Hindlimb muscle (tissue), 1 donor: ENCODE measurements at regions not wholly inside any gene's neighbourhood (a gene's known extent, or its start where the extent isn't known, plus 50 kb on each side); places are given as distances from the start of the nearest gene placed in this dataset.
"Not testable (repeated sequence)": the region's sequence is repeated elsewhere in the genome, so short reads cannot be mapped to it uniquely, and the experiment has no call there.

ENCODE experiments used
- DNase-seq: peaks from one replicate; pipeline ENCODE4 v3.0.0-alpha.2; 2013

DNA sequence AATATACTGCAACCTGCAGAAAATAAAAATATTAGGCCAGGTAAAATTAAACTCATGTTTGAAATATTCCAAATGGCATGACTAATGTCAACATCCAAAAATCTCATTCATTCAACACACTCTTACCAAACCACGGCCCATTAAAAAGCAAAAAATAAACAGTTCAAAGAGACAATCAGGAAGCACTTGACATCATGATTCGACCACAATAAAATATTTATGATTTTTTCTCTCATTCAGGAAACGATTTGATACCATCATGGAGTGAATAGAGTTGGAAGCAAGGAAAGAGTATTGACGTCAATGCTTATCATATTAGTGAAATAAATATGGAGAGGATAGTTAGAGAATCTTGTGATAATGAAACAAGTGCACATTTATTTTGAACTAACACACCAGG, 354.1 kb downstream of the KCNJ2 start:
- DNase-seq = no peak

DNA sequence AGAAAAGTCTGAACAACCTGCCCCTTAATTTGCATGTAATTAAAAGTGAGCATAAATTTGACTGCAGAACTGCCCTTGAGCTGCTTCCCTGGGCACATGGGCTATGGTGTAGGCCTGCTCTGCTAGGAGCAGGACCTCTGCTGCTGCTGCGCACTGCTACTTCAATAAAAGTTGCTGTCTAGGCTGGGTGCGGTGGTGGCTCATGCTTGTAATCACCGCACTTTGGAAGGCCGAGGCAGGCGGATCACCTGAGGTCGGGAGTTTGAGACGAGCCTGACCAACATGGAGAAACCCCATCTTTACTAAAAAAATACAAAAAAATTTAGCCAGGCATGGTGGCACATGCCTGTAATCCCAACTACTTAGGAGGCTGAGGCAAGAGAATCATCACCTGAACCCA, 355.7 kb downstream of the KCNJ2 start:
- DNase-seq = not testable (repeated sequence)

DNA sequence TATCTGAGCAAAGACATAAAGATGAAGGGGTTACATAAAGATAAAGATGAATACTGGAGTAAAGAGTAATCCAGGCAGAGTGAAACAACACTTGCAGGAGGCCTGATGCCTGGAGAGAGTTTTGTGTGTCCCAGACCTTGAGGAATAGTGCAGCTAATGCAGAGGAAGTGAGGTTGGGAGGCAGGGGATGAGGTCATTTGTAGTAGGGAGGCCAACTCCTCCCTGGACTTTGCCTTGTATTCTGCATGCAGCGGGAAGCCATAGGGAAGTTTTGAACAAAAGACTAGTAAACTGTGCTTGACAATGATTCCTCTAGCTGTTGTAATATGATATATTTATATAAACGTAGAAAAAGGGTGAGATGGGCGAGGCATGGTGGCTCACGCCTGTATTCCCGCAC, 356.6 kb downstream of the KCNJ2 start:
- no peak for DNase-seq

DNA sequence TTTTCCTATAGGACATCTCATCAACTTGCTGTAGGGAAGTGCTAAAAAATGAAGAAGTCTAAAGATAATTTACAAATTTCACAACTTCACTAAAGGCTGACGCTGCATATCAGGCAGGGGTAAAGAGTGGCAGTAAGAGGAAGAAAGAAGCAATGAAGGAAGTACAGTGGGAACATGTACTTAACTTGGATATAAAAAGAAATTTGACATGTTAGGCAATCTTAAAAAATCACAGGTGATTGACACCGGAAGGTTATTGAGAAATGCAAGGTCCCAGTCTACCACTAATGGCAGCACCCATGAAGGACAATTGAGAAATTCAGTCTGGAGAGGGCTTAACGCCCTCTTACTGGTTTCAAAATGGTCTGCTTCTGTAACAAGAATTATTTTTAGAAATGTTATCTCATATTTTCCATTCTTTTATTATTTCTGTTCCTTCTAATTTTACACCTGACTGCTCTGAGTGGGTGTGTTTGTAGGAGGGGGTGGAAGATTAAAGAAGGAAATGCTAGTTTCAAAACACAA, 358.1 kb downstream of the KCNJ2 start:
- no peak for DNase-seq

DNA sequence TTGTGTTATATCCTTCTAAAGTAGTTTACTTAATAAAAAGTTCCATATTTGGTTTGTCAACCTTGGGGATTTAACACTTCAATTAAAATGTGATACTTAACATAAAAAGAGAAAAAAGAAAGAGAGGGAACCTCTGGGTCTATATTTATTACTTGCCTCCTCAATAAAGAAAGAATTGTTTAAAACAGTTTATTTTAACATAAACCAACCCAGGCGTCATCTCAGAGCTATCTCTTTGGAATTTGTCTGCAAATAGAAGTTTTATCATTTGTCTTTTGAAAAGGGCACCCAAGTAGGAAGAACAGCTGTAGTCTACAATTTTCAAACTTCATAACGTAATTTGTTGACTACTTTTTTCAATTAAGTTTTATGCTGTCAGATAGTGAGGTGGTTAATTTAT, 364.1 kb downstream of the KCNJ2 start:
- no peak for DNase-seq

DNA sequence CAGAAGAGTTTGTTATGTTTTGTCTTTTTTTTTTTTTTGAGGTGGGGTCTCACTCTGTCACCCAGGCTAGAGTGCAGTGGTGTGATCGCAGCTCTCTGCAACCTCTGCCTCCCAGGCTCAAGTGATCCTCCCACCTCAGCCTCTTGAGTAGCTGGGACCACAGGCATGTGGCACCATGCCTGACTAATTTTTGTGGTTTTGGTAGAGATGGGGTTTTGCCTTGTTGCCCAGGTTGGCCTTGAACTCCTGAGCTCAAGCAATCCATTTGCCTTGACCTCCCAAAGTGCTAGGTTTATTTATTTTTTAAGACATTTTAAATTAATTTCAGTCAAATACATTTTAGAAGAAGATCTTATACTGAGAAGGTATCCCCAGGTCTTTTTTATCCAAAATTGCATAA, 366.7 kb downstream of the KCNJ2 start:
- DNase-seq = no peak

DNA sequence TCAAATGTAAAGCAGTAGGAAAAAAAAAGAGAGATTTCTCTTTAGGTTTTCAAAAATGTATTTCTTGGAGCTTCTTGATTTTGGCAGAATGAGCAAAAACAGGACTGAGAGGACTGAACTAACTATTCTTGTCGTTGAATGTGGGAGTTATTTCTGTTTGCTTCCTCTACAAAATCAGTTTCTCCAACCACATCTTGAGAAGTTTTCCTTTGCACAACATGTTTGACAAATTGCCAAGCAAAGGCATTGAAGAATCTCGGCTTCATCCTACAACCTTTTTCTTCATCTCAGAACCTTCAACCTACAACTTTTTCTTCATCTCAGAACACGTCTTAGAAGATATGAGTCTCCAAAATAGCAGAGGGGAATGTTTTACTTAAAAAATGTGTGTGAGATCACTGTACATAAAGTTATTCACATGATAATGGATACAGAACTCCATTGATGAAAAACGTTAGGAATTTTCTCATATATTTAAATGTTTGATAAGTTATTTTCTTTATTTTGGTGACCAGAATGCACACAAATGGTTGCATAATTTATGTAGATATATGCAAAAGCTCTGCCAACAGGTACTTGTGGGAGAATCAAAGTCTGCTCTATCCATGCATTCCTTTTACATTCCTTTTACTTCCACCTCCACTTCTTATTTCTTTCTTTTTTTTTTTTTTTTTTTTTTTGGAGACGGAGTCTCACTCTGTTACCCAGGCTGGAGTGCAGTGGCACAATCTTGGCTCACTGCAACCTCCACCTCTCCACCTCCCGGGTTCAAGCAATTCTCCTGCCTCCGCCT, 370.0 kb downstream of the KCNJ2 start:
- DNase-seq = no peak

DNA sequence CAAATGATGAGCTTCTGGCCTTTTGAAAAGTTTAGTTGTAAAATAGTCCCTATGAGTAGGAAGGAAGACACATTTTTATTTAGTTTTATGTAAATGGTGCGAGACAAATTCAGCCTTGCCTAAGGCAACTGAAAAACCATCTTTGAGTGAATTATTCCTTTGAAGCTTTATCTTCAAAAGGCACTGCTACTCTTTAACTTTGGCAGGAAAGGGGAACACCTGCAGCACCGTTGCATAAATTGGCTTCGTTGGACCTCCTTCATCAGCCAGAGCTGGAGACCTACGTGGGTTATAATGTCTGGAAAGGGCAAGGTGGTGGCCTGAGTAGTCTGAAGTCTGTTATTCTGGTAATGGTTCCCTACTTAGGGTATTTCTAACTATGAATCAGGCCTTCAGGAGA, 373.5 kb downstream of the KCNJ2 start:
- DNase-seq = no peak

DNA sequence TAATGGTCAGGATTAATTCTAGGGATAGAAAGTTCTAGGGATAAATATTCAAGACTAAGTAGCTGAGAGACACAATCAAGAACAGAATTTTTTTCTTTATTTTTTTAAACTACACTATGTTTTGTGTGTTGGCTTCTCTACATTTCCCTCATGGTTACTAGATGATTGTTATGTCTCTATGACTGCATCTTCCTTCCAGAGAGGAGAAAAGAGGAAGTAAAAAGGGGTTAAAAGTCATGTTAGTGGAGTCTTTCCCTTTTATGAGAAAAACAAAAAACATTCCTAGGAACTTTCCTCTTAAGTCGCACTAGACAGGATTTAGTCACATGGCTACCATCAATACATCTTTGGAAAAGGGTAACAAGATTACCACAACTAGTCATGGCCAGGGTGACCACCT, 375.0 kb downstream of the KCNJ2 start:
- no peak for DNase-seq

DNA sequence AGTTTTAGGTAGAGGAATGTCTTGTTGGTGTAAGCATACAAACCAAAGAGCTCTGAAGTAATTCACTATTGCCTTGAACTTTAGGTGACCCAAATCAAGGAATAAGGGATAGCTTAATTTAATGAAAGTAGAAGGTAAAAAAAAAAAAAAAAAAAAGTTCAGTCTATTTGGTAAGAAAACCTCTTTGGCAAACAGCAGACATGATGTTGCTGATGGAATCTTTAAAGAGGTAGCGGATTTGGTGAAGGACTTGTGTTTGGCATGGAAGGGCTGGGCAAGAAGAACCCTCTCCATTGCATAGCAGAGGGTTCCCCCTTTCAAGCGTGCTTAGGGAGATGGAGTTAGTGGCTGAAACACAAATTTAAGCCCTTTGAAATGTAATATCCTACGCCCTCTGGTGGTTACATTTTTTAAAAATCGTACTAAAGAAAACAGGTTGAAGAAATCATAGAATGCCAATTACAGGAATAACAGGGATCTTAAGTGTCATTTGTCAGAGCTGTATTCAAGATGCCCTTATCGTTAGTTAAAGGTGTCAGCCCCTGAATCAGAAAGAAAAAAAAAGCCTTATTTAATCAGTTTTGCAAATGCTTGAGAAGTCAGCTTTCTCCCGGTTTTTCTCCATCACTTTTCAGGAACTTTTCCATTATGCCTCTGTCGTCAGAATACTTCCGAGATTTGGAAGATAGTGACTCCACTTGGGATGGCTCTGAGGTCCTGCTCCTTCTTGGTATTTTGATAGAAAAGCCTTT, 383.1 kb downstream of the KCNJ2 start:
- peak; percentile 53 for DNase-seq

DNA sequence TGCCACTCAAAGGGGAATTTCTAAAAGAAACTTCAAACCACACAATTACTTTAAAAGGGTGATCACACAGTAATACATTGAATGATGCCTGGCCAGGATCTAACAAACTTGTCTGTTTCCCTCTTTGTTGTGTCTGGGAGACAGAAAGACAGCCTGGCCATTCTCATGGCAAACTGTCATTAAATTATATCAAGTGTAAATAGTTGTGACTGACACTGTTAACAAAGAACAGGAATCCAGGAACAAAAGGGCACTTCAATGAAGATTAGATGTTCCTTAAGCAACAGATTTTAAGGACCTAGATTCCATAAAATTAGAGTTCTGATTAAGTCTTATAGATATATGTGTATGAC, 383.6 kb downstream of the KCNJ2 start:
- DNase-seq = no peak

DNA sequence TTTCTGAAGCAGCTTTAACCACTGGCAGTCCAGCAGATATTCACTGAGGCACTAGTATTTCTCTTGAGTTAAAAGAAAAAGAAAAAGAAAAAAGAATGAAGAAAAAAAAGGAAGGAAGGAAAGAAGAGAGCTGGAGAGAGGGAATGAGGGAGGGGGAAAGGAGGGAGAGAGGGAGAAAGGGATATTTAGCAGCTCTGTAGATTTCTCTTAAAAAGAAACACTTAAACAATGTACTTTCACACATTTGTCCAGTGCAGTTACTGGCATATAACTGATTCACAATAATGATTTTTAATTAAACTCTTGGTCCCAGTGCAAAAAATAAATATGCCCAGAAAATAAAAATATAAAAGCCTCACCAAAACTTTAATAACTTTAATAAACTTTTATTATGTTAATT, 386.4 kb downstream of the KCNJ2 start:
- DNase-seq = no peak

DNA sequence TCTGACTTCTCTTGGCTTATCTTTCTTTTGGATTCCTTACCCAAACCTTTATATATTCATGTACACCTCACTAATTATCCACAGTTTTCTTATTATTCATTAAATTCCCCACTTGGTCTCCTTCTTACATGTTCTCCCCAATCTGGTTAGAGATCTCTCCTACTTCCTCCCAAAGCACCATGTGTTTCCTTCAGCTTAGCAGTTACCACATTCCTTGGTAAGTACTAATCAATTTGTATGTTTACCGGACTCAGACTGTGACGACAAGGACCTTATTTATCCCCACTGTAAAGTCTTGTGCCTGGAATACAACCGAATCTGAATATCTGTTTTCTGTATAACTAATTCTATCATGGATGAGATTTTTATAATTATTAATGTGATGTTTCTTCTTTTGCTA, 389.5 kb downstream of the KCNJ2 start:
- DNase-seq = no peak

DNA sequence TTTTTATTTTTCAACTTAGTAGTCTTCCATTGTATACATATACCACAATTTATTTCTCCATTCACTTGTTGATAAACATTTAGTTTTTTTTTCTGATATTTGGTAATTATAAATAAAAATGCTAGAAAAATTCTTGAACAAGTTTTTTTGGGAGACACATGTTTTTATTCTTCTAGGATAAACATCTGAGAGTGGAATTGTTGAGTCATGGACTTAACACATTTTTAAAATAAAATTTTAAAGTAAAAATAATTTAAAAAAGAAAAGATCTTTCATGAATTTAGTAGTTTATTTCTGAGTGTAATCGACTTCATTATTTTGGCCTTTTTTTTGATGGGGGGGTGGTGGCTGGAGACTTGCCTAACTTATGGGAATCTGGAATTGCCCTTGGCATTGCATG, 391.1 kb downstream of the KCNJ2 start:
- no peak for DNase-seq

DNA sequence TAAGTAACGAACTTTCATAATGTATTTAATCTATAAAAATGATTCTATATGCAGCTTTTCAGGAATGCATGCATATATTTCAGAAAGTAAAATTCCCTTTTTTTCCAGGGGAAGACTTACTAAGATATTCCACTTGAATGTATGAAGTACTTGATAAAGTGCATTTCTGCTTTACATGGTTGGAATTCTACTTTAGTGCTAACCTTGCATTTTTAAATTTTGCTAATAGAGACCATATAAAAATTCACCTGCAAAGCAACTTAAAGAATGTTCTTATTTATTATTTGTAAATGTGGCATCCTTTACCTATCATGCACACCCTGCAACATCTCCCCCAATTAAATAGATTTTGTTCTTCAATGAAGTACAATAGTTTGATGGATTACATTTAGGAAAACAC, 392.8 kb downstream of the KCNJ2 start:
- DNase-seq = no peak

DNA sequence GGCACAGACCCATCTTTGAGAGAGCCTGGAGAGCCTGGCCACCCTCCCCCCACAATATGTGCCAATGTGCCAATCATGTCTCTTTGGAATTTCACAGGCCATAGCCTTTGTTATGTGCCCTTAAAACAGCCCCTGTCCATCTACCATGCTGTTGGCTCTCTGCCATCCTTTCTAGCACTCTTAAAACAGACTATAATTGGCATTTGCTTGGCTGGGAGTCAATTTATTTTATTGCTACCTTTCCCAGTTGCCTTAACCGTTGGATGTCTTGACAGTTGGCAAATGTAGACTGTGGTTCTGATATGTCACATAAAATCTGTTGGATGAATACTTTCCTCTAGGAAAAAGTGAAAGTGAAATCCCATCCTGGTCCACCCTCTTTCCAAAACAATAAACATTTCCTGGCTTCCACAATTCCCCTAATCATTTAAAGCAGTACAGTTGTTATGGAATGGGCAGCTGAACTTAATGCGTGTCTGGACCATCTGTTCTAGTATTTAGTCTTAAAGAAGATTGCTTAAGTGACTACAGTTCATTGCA, 394.0 kb downstream of the KCNJ2 start:
- peak; percentile 54 for DNase-seq

DNA sequence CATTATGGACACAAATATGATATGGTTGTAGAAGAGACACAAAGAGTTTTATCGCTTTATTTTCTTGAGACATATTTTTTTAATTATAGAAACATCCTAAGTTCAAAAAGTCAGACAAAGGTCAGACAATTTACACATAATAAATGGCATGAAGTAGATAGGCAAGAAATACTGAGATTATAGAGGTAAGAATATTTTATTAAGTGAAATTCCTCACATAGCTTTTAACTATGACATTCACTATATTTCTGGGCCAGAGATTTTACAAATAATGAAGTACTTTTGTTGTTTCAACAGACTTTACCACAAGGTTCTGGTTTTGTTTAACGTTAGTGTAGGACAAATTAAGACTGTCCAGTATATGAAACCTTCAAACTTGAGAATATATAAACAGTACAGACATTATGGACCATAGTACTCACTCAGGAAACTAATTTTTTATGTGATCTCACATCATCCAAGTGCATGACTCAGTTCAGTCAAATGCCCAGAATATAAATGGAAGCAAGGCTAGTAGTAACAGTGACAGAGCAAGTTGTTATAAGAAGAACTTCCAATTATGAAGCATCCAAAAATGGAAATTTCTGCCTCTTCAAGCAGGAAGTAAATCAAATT, 394.8 kb downstream of the KCNJ2 start:
- DNase-seq = no peak

DNA sequence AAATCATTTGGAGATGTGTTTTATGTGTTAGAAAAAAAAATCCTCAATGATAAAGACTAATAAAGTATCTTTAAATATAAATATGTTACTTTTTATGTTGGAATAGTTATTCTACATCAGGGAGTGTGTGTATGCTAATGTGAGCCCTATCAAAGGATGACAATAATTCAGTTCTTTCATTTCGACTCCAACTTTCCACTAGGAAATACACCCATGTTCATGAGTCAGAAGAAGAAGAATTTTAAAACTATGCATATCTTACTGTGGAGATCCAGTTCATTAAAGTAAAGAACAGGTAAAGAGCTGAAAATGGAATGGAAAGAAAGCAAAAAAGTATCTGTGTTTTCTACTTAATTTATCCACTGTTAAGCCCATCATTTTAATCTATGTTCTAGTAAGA, 399.8 kb downstream of the KCNJ2 start:
- no peak for DNase-seq

DNA sequence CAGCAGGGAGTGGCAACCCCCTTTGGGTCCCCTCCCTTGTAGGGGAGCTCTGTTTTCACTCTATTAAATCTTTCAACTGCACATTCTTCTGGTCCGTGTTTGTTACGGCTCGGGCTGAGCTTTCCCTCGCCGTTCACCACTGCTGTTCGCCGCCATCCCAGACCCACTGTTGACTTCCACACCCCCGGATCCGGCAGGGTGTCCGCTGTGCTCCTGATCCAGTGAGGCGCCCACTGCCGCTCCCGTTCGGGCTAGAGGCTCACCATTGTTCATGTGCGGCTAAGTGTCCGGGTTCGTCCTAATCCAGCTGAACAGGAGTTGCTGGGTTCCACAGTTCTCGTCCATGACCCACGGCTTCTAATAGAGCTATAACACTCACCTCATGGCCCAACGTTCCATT, 408.1 kb downstream of the KCNJ2 start:
- no peak for DNase-seq

DNA sequence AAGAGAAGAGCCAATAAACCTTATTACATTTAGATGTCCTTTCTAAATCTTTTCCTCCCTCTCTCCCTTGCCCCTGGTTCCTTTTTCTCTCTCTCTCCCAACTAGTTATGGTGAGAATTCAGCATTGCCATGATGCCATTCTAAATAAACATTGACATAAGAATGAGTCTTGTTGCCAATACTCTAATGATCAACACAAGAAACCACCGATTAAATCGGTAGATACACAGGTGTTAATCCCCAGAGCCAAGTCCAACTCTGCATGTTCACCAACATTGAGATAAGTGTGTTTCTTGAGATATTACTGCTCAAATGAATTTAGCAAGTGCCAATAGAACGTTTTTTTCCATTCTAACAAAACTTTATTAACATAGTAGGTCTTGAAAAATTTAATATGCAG, 412.1 kb downstream of the KCNJ2 start:
- DNase-seq = no peak

DNA sequence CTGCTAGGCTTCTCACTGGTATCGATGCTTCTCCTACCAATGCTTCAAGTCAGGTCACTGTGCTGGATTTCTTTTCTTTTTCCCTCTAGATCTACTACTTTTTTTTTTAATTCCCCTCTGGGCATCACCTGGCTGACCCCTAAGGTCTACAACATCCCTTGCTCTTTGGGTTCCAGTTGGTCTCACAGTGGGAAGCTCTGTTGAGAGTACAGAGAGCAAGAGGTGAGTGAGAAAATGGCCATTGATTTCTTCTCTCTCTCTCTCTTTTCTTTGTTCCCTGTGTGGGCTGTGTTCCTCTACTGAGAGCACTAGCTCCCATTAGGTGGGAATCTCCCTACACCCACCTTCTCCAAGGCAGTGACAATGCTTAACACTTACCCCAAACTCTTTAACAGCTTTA, 413.4 kb downstream of the KCNJ2 start:
- no peak for DNase-seq

DNA sequence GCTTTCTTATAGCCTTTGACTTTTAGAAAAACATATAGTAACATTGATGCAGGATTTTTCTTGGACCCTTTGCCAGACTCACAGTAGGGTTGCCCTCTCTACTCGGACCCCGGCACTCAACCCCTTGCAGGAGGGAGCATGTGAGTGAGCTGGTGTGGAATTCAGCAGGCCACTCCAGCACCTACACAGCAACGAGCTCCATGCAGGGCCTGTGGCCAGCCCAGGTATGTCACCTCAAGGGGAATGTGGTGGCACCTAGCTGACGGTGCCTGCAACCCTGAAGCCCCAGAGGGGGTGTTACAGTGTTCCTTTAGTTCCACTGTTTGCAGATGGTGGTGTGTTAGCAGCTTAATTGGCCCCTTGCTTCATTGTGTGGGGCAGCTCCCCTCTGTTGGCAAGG, 414.9 kb downstream of the KCNJ2 start:
- no peak for DNase-seq

DNA sequence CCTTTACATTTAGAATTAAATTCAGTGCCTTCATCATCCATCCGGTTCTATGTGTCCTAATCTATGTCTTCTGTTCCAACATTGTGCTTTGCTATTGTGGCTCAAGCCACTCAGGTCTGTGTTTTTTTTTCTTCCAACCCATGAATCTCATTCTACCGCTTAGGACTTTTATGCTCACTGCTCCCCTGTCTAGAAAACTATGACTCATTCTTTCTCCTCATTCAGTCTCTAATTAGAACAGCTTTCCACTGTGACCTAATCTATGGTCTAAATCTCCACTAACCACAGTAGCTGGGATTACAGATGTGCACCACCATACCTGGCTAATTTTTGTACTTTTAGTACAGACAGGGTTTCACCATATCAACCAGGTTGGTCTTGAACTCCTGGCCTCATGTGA, 418.7 kb downstream of the KCNJ2 start:
- no peak for DNase-seq

DNA sequence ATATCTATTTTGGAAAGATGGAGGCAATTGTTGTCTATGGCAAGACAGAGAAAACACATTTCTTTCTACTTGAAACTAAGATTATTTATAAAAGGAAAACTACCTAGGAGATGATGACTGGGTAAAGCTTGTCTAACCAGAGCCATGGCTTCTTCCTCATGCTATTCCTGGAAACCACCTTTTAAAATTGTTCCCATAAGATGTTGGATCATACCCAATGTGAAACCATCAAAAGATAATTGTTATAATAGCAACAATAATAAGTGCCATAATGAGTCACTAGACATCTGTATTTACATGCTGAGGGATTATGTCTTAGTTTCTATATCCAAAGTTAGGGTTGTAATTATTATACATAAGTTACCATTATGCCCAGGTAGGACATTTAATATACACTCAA, 428.4 kb downstream of the KCNJ2 start:
- no peak for DNase-seq
